ENCODE measurements at regions not wholly inside any gene's neighbourhood (a gene's known extent, or its start where the extent isn't known, plus 50 kb on each side); places are given as distances from the start of the nearest gene placed in this dataset.
"Not testable (repeated sequence)": the region's sequence is repeated elsewhere in the genome, so short reads cannot be mapped to it uniquely, and the experiment has no call there.

DNA sequence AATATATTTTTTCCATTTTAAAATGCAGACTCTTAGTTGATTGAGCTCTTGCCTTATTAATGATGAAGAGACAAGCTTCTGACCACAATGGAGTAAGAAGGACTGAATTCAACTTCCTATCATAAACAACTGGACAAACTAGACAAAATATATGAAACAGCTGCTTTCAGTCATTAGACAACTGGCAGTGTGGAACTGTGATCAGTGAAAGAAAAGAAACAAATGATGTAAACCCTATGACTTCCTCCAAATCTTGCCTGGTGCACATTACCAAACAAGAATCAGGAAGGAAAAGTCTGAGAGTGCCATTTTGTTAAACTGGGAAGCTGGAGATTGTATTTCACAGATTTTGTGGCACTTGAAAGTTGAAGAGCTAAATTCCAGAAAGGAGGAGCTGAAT is 154.7 kb upstream of the ATXN7L3B start:
- H3K4me3 ChIP-seq (replicated peaks; ENCODE audit: low read depth, low read length) = no peak overlapping the region
- TF ChIP-seq CTCF (IDR thresholded peaks at IDR 0.05; ENCODE audit: low read depth, low read length, missing control alignments) = no peak
- DNase-seq (ENCODE audit: extremely low read depth, low read depth) = no peak

- TF ChIP-seq CTCF (IDR thresholded peaks at IDR 0.05; ENCODE audit: low read depth, low read length, missing control alignments) = no peak
- no peak overlapping the region for H3K4me3 ChIP-seq (replicated peaks; ENCODE audit: low read depth, low read length)
- no peak for DNase-seq (ENCODE audit: extremely low read depth, low read depth)
These were observed 146.4 kb upstream of the ATXN7L3B start for GRCh38 chr12:74391283-74391682.

GRCh38 chr12:74393272-74393671 is 144.4 kb upstream of the ATXN7L3B start:
- no peak for DNase-seq (ENCODE audit: extremely low read depth, low read depth)
- no peak for TF ChIP-seq CTCF (IDR thresholded peaks at IDR 0.05; ENCODE audit: low read depth, low read length, missing control alignments)
- no peak overlapping the region for H3K4me3 ChIP-seq (replicated peaks; ENCODE audit: low read depth, low read length)

GRCh38 chr12:74394647-74395046 is 143.0 kb upstream of the ATXN7L3B start:
- TF ChIP-seq CTCF (IDR thresholded peaks at IDR 0.05; ENCODE audit: low read depth, low read length, missing control alignments) = no peak
- no peak for DNase-seq (ENCODE audit: extremely low read depth, low read depth)
- H3K4me3 ChIP-seq (replicated peaks; ENCODE audit: low read depth, low read length) = no peak overlapping the region

- DNase-seq (ENCODE audit: extremely low read depth, low read depth) = no peak
- H3K4me3 ChIP-seq (replicated peaks; ENCODE audit: low read depth, low read length) = no peak overlapping the region
- TF ChIP-seq CTCF (IDR thresholded peaks at IDR 0.05; ENCODE audit: low read depth, low read length, missing control alignments) = no peak
These were observed 136.6 kb upstream of the ATXN7L3B start for GRCh38 chr12:74401035-74401434.

DNA sequence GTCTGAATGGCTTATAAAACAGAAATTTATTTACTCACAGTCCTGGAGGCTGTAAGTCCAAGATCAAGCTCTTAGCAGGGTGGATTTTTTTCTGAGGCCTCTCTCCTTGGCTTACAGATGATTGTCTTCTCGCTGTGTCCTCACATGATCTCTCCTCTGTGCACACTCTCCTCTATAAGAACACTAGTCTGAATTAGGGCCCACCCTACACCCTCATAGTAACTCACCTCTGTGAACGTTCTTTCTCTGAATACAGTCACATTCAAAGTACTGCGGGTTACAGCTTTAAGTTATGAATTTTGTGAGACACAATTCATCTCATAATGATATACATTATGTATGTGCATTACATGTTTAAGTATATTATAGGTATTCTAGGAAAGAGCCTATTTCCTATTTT is 135.7 kb upstream of the ATXN7L3B start:
- no peak for TF ChIP-seq CTCF (IDR thresholded peaks at IDR 0.05; ENCODE audit: low read depth, low read length, missing control alignments)
- no peak for DNase-seq (ENCODE audit: extremely low read depth, low read depth)
- H3K4me3 ChIP-seq (replicated peaks; ENCODE audit: low read depth, low read length) = no peak overlapping the region

DNA sequence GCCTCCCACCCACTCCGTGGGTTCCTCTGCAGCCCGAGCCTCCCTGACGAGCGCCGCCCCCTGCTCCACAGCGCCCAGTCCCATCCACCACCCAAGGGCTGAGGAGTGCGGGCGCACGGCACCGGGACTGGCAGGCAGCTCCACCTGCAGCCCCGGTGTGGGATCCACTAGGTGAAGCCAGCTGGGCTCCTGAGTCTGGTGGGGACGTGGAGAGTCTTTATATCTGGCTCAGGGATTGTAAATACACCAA is 134.5 kb upstream of the ATXN7L3B start:
- H3K4me3 ChIP-seq (replicated peaks; ENCODE audit: low read depth, low read length); DNase-seq (ENCODE audit: extremely low read depth, low read depth): not testable (repeated sequence)

Data from HFF-Myc (cell line).